Urinary bladder (tissue), 3 donors: ENCODE measurements at regions not wholly inside any gene's neighbourhood (a gene's known extent, or its start where the extent isn't known, plus 50 kb on each side); places are given as distances from the start of the nearest gene placed in this dataset.
"Not testable (repeated sequence)": the region's sequence is repeated elsewhere in the genome, so short reads cannot be mapped to it uniquely, and the experiment has no call there.

ENCODE experiments used
- DNase-seq: peaks from one replicate; pipeline ENCODE4 v3.0.0-alpha.2; 2015; ENCODE audit errors: extremely low spot score
- H3K27ac ChIP-seq: one replicate; pipeline ENCODE4 v1.5.1; 2013; ENCODE audit warnings: low read depth, mild to moderate bottlenecking, moderate library complexity
- H3K36me3 ChIP-seq: one replicate; pipeline ENCODE4 v1.6.1; 2013; ENCODE audit warnings: mild to moderate bottlenecking, moderate library complexity; ENCODE audit not compliant: insufficient read depth
- H3K4me1 ChIP-seq: one replicate; pipeline ENCODE4 v1.6.1; 2013; ENCODE audit warnings: mild to moderate bottlenecking, moderate library complexity; ENCODE audit not compliant: insufficient read depth
- H3K4me3 ChIP-seq: one replicate; pipeline ENCODE4 v1.5.1; 2013; ENCODE audit warnings: low read depth, low read length
- WGBS: extraction: QIAGEN DNeasy Blood & Tissue Kit; methylation state at CpG from one replicate; pipeline ENCODE4 v1.1.7; 2013; 5-methylcytosine and 5-hydroxymethylcytosine counted together
- donor health status: healthy with polysubstance abuse.
- donor health status: healthy.

- 98% methylated on average over 4 of the region's 4 CpGs for WGBS
- Histone ChIP-seq H3K4me1 (no peaks in the 10 kb centered on the region), H3K27ac (no peak overlapping the region), H3K4me3 (no peak overlapping the region), H3K36me3 (no peaks in the 10 kb centered on the region)
- no peak for DNase-seq
Observed at GRCh38 chr5:143638654-143639053, 173.3 kb upstream of the HMHB1 start.

- Histone ChIP-seq H3K27ac (no peak overlapping the region), H3K4me1 (no peaks in the 10 kb centered on the region), H3K36me3 (no peaks in the 10 kb centered on the region), H3K4me3 (no peak overlapping the region)
- DNase-seq, result no peak
- 54% methylated on average over 8 of the region's 8 CpGs for WGBS
Observed at GRCh38 chr5:143636931-143637528, 174.9 kb upstream of the HMHB1 start.

GRCh38 chr5:143635888-143636287, 176.1 kb upstream of the HMHB1 start:
- no peak overlapping the region for H3K27ac ChIP-seq
- DNase-seq, result no peak
- no peaks in the 10 kb centered on the region for H3K36me3 ChIP-seq
- no peaks in the 10 kb centered on the region for H3K4me1 ChIP-seq
- 67% methylated on average over 2 of the region's 2 CpGs for WGBS
- H3K4me3 ChIP-seq, result no peak overlapping the region

- WGBS, result 73% methylated on average over 6 of the region's 6 CpGs
Observed at GRCh38 chr5:143635146-143635752, 176.7 kb upstream of the HMHB1 start.

GRCh38 chr5:143634689-143635088, 177.3 kb upstream of the HMHB1 start:
- no peaks in the 10 kb centered on the region for H3K36me3 ChIP-seq
- H3K4me3 ChIP-seq, result no peak overlapping the region
- H3K4me1 ChIP-seq, result no peaks in the 10 kb centered on the region
- no peak for DNase-seq
- no peak overlapping the region for H3K27ac ChIP-seq

More at GRCh38 chr5:143635146-143635752, 176.7 kb upstream of the HMHB1 start:
- Histone ChIP-seq H3K4me1 (no peaks in the 10 kb centered on the region), H3K36me3 (no peaks in the 10 kb centered on the region), H3K4me3 (no peak overlapping the region), H3K27ac (no peak overlapping the region)
- no peak for DNase-seq

- H3K27ac ChIP-seq, result no peak overlapping the region
- no peak overlapping the region for H3K4me3 ChIP-seq
- 76% methylated on average over 9 of the region's 9 CpGs for WGBS
- no peaks in the 10 kb centered on the region for H3K36me3 ChIP-seq
- no peaks in the 10 kb centered on the region for H3K4me1 ChIP-seq
- no peak for DNase-seq
Observed at GRCh38 chr5:143629871-143630659, 181.9 kb upstream of the HMHB1 start.

GRCh38 chr5:143625048-143625447, 186.9 kb upstream of the HMHB1 start:
- H3K4me3 ChIP-seq, H3K4me1 ChIP-seq, H3K36me3 ChIP-seq, DNase-seq, H3K27ac ChIP-seq: not testable (repeated sequence)
- 78% methylated on average over 7 of the region's 7 CpGs for WGBS

- Histone ChIP-seq H3K4me3 (no peak overlapping the region), H3K4me1 (no peaks in the 10 kb centered on the region), H3K27ac (no peak overlapping the region), H3K36me3 (no peaks in the 10 kb centered on the region)
- no peak for DNase-seq
- 72% methylated on average over 4 of the region's 4 CpGs for WGBS
Observed at GRCh38 chr5:143624465-143624864, 187.5 kb upstream of the HMHB1 start.

GRCh38 chr5:143619040-143619439, 192.9 kb upstream of the HMHB1 start:
- H3K27ac ChIP-seq, result no peak overlapping the region
- H3K4me3 ChIP-seq, result no peak overlapping the region
- H3K4me1 ChIP-seq, result no peaks in the 10 kb centered on the region
- no peak for DNase-seq
- 91% methylated on average over 2 of the region's 2 CpGs for WGBS
- no peaks in the 10 kb centered on the region for H3K36me3 ChIP-seq

- WGBS, result 58% methylated on average over 6 of the region's 6 CpGs
Observed at GRCh38 chr5:143618141-143618540, 193.8 kb upstream of the HMHB1 start.

GRCh38 chr5:143614831-143615230, 197.1 kb upstream of the HMHB1 start:
- 89% methylated on average over 4 of the region's 4 CpGs for WGBS
- Histone ChIP-seq H3K4me3 (no peak overlapping the region), H3K27ac (no peak overlapping the region), H3K4me1 (no peaks in the 10 kb centered on the region), H3K36me3 (no peaks in the 10 kb centered on the region)
- DNase-seq, result no peak

More at GRCh38 chr5:143618141-143618540, 193.8 kb upstream of the HMHB1 start:
- no peak overlapping the region for H3K4me3 ChIP-seq
- no peak overlapping the region for H3K27ac ChIP-seq
- no peaks in the 10 kb centered on the region for H3K4me1 ChIP-seq
- no peaks in the 10 kb centered on the region for H3K36me3 ChIP-seq
- DNase-seq, result no peak

GRCh38 chr5:143613329-143613728, 198.6 kb upstream of the HMHB1 start:
- no peak for DNase-seq
- Histone ChIP-seq H3K36me3 (no peaks in the 10 kb centered on the region), H3K27ac (no peak overlapping the region), H3K4me3 (no peak overlapping the region), H3K4me1 (no peaks in the 10 kb centered on the region)
- WGBS, result 94% methylated on average over 3 of the region's 3 CpGs

- Histone ChIP-seq H3K27ac (no peak overlapping the region), H3K4me1 (no peaks in the 10 kb centered on the region), H3K36me3 (no peaks in the 10 kb centered on the region), H3K4me3 (no peak overlapping the region)
- WGBS, result 93% methylated on average over 1 of the region's 1 CpG
- DNase-seq, result no peak
Observed at GRCh38 chr5:143610946-143611345, 201.0 kb upstream of the HMHB1 start.
